ENCODE measurements at regions not wholly inside any gene's neighbourhood (a gene's known extent, or its start where the extent isn't known, plus 50 kb on each side); places are given as distances from the start of the nearest gene placed in this dataset.

GRCh38 chr11:45451766-45452440 lies 165.8 kb upstream of the SYT13 start:
- Histone ChIP-seq H3F3A (ENCODE audit: insufficient read depth, low read length) (no peaks in the 10 kb centered on the region), H3K4me1 (ENCODE audit: low read length) (no peaks in the 10 kb centered on the region), H3K79me2 (ENCODE audit: low read length) (no peaks in the 10 kb centered on the region), H3K27ac (ENCODE audit: low read length) (no peak overlapping the region), H2AFZ (ENCODE audit: low read length) (no peak overlapping the region), H3K9ac (ENCODE audit: low read length) (no peak overlapping the region), H4K20me1 (ENCODE audit: insufficient read depth, low read length) (no peaks in the 10 kb centered on the region), H3K9me2 (replicated peaks; ENCODE audit: insufficient read depth, low read length) (no peaks in the 10 kb centered on the region), H3K27me3 (replicated peaks; ENCODE audit: insufficient read depth, low read length) (peaks cover 2% of the 10 kb centered on the region), H3K36me3 (replicated peaks; ENCODE audit: insufficient read depth, low read length) (no peaks in the 10 kb centered on the region), H3K4me3 (ENCODE audit: low read length) (no peak overlapping the region), H3K9me3 (replicated peaks; ENCODE audit: insufficient read depth, low read length) (no peaks in the 10 kb centered on the region), H3K4me2 (ENCODE audit: low read depth, low read length) (no peak overlapping the region)
- no peak for DNase-seq
- no peak for TF ChIP-seq EZH2 (optimal IDR thresholded peaks at IDR 0.05; ENCODE audit: low read depth, low read length)
- TF ChIP-seq EZH2phosphoT487 (IDR thresholded peaks at IDR 0.05; ENCODE audit: low read length), result no peak
- TF ChIP-seq CTCF (IDR thresholded peaks at IDR 0.05; ENCODE audit: low read length), result no peak

GRCh38 chr11:45450189-45450588 lies 164.0 kb upstream of the SYT13 start:
- TF ChIP-seq EZH2phosphoT487 (IDR thresholded peaks at IDR 0.05; ENCODE audit: low read length) (no peak), EZH2 (optimal IDR thresholded peaks at IDR 0.05; ENCODE audit: low read depth, low read length) (no peak), CTCF (IDR thresholded peaks at IDR 0.05; ENCODE audit: low read length) (no peak)
- H2AFZ ChIP-seq (ENCODE audit: low read length), result no peak overlapping the region
- H3K36me3 ChIP-seq (replicated peaks; ENCODE audit: insufficient read depth, low read length), result no peaks in the 10 kb centered on the region
- no peaks in the 10 kb centered on the region for H3K9me3 ChIP-seq (replicated peaks; ENCODE audit: insufficient read depth, low read length)
- peaks cover 14% of the 10 kb centered on the region for H3K27me3 ChIP-seq (replicated peaks; ENCODE audit: insufficient read depth, low read length)
- no peak overlapping the region for H3K4me3 ChIP-seq (ENCODE audit: low read length)
- no peak overlapping the region for H3K9ac ChIP-seq (ENCODE audit: low read length)
- no peaks in the 10 kb centered on the region for H3F3A ChIP-seq (ENCODE audit: insufficient read depth, low read length)
- H4K20me1 ChIP-seq (ENCODE audit: insufficient read depth, low read length), result no peaks in the 10 kb centered on the region
- no peaks in the 10 kb centered on the region for H3K9me2 ChIP-seq (replicated peaks; ENCODE audit: insufficient read depth, low read length)
- H3K27ac ChIP-seq (ENCODE audit: low read length), result no peak overlapping the region
- no peak for DNase-seq
- H3K4me2 ChIP-seq (ENCODE audit: low read depth, low read length), result no peak overlapping the region
- no peaks in the 10 kb centered on the region for H3K79me2 ChIP-seq (ENCODE audit: low read length)
- no peaks in the 10 kb centered on the region for H3K4me1 ChIP-seq (ENCODE audit: low read length)

GRCh38 chr11:45449036-45449601 lies 163.0 kb upstream of the SYT13 start:
- Histone ChIP-seq H3K4me2 (ENCODE audit: low read depth, low read length) (no peak overlapping the region), H3K9me3 (replicated peaks; ENCODE audit: insufficient read depth, low read length) (no peaks in the 10 kb centered on the region), H3K27ac (ENCODE audit: low read length) (no peak overlapping the region), H2AFZ (ENCODE audit: low read length) (no peak overlapping the region), H3K4me3 (ENCODE audit: low read length) (no peak overlapping the region), H4K20me1 (ENCODE audit: insufficient read depth, low read length) (no peaks in the 10 kb centered on the region), H3K9ac (ENCODE audit: low read length) (no peak overlapping the region), H3K4me1 (ENCODE audit: low read length) (no peaks in the 10 kb centered on the region), H3K79me2 (ENCODE audit: low read length) (no peaks in the 10 kb centered on the region), H3F3A (ENCODE audit: insufficient read depth, low read length) (no peaks in the 10 kb centered on the region), H3K9me2 (replicated peaks; ENCODE audit: insufficient read depth, low read length) (no peaks in the 10 kb centered on the region), H3K27me3 (replicated peaks; ENCODE audit: insufficient read depth, low read length) (peaks cover 14% of the 10 kb centered on the region), H3K36me3 (replicated peaks; ENCODE audit: insufficient read depth, low read length) (no peaks in the 10 kb centered on the region)
- no peak for DNase-seq
- TF ChIP-seq EZH2 (optimal IDR thresholded peaks at IDR 0.05; ENCODE audit: low read depth, low read length), result no peak
- TF ChIP-seq EZH2phosphoT487 (IDR thresholded peaks at IDR 0.05; ENCODE audit: low read length), result no peak
- TF ChIP-seq CTCF (IDR thresholded peaks at IDR 0.05; ENCODE audit: low read length), result no peak

Data from MM.1S (cell line).